Activated CD4-positive, alpha-beta T cell treated with anti-CD3 and anti-CD28 coated beads, Interleukin-2, amount 10 ng/mL, durations not matched to agents 24 days and 14 days (primary cell): ENCODE measurements at regions not wholly inside any gene's neighbourhood (a gene's known extent, or its start where the extent isn't known, plus 50 kb on each side); places are given as distances from the start of the nearest gene placed in this dataset.
"Not testable (repeated sequence)": the region's sequence is repeated elsewhere in the genome, so short reads cannot be mapped to it uniquely, and the experiment has no call there.

Source experiments
- DNase-seq: peaks from one replicate; pipeline ENCODE4 v3.0.0; 2022
- H3K27ac Mint-ChIP-seq: one replicate; pipeline ENCODE4 v1.8.0; 2022; ENCODE audit warnings: mild to moderate bottlenecking, mixed read lengths
- H3K27me3 Mint-ChIP-seq: one replicate; pipeline ENCODE4 v1.8.0; 2022; ENCODE audit warnings: mixed read lengths
- H3K36me3 Mint-ChIP-seq: one replicate; pipeline ENCODE4 v1.8.0; 2022; ENCODE audit warnings: low read depth, mild to moderate bottlenecking, mixed read lengths
- H3K4me1 Mint-ChIP-seq: one replicate; pipeline ENCODE4 v1.8.0; 2021; ENCODE audit warnings: mixed read lengths
- H3K4me3 Mint-ChIP-seq: one replicate; pipeline ENCODE4 v1.8.0; 2022; ENCODE audit warnings: mild to moderate bottlenecking, moderate library complexity, mixed read lengths
- H3K9me3 Mint-ChIP-seq: one replicate; pipeline ENCODE4 v1.8.0; 2021; ENCODE audit warnings: mixed read lengths
- intact Hi-C: fragments of 100-400 bp; cut with micrococcal nuclease; formaldehyde crosslinking; loops from one replicate; pipeline ENCODE4 v1.15.1; 2023

DNA sequence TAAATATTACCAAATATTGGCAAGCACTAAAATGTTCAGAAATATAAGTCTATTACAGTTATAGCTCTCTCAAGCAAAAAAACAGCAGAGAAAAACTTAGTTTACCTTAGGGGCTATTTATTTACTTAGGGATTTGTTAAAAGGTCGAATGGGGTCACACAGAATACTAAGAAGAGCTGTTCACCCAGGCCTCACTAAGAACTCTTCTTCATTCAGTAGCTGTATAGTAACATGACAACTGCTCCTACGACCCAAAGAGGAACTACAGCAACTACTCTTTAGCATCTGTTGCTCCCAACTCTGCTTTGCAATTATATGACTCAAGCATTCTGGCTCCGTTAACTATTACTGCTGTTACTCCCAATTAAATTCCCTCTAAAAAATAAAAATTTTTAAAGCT is 150.8 kb upstream of the C1QTNF3 start:
- H3K4me1 Mint-ChIP-seq, intact Hi-C loops: not testable (repeated sequence)

DNA sequence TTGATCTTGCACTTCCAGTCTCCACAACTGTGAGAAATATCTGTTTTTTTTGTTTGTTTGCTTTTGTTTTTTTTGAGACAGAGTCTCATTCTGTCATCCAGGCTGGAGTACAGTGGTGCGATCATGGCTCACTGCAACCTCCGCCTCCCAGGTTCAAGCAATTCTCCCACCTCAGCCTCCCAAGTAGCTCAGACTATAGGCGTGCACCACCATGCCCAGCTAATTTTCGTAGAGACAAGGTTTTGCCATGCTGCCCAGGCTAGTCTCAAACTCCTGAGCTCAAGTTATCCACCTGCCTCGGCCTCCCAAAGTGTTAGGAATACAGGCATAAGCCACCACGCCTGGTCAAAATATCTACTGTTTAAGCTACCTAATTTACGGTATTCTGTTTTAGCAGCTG is 153.1 kb upstream of the C1QTNF3 start:
- H3K9me3 Mint-ChIP-seq, intact Hi-C loops, H3K4me1 Mint-ChIP-seq, H3K36me3 Mint-ChIP-seq, H3K4me3 Mint-ChIP-seq, H3K27ac Mint-ChIP-seq, H3K27me3 Mint-ChIP-seq: not testable (repeated sequence)
- peak; percentile 59 for DNase-seq

More for the DNA sequence above, 150.8 kb upstream of the C1QTNF3 start:
- peak; percentile 59 for DNase-seq
- not testable (repeated sequence) for H3K9me3 Mint-ChIP-seq, H3K27me3 Mint-ChIP-seq, H3K36me3 Mint-ChIP-seq, H3K4me3 Mint-ChIP-seq, H3K27ac Mint-ChIP-seq

DNA sequence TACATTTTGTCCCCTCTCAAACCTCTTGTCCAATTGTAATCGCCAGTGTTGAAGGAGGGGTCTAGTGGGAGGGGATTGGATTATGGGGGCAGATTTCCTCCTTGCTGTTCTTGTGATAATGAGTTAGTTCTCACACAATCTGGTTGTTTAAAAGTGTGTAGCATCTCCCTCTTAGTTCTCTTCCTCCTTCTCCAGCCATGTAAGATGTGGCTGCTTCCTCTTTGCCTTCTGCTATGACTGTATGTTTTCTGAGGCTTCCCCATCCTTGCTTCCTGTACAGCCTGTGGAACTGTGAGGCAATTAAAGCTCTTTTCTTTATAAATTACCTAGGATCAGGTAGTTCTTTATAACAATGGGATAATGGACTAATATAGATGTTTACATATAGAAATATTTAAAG is 162.3 kb upstream of the C1QTNF3 start:
- H3K27me3 Mint-ChIP-seq, H3K4me3 Mint-ChIP-seq, H3K36me3 Mint-ChIP-seq, H3K27ac Mint-ChIP-seq, DNase-seq, H3K9me3 Mint-ChIP-seq, H3K4me1 Mint-ChIP-seq, intact Hi-C loops: not testable (repeated sequence)

DNA sequence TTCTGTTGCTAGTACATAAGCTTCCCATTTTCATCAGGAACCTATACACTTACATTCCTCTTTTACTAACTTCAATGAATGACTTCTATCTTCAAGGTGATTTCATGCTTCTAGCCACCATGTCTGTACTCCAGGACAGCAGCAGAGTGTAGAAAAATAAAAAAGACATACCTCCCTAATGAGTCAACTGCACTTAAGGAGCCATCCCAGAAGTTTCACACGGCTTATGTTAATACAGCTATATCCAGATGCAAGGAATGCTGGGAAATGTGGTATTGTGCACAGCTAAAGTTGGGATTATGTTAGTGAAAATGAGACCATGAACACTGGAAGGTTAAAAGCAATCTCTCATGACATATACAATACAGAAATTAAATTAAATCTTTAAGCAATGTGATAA is 174.4 kb upstream of the C1QTNF3 start:
- H3K36me3 Mint-ChIP-seq, intact Hi-C loops, H3K9me3 Mint-ChIP-seq, H3K4me3 Mint-ChIP-seq, DNase-seq, H3K27me3 Mint-ChIP-seq, H3K4me1 Mint-ChIP-seq, H3K27ac Mint-ChIP-seq: not testable (repeated sequence)

DNA sequence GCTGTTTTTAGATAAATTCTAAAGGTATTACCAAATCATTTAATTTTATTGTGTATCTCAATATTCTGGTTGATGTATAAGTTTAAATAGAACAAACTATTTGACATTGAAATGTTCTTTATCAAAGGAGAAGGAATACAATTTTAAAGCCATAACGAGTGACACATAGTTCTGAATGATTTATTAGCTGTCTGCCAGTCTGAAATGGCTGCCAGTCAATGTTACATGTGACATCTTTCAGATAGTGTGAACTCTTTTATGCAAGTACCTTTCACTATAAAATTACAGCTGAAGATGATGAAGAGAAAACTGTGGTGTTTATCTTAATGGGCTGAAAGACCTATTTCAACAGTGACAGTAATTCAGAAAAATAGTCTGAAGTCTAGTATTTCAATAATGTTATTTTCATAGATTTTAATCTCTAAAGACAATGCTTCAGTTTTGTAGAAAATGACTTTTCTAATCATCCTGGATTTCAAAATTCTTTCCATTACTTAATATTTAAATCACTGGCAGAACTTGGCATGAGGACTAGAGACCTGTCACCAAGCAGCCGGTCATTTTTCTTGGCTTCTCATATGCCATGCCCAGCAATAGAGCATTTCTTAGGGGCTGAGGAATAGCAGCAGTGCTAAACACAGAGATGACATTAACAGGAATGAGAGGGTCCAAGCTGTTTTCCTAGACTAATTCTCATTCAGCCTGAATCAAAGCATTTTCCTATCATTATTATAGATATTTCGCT is 178.5 kb upstream of the C1QTNF3 start:
- H3K4me3 Mint-ChIP-seq, H3K27me3 Mint-ChIP-seq, DNase-seq, intact Hi-C loops, H3K36me3 Mint-ChIP-seq, H3K4me1 Mint-ChIP-seq, H3K27ac Mint-ChIP-seq, H3K9me3 Mint-ChIP-seq: not testable (repeated sequence)

DNA sequence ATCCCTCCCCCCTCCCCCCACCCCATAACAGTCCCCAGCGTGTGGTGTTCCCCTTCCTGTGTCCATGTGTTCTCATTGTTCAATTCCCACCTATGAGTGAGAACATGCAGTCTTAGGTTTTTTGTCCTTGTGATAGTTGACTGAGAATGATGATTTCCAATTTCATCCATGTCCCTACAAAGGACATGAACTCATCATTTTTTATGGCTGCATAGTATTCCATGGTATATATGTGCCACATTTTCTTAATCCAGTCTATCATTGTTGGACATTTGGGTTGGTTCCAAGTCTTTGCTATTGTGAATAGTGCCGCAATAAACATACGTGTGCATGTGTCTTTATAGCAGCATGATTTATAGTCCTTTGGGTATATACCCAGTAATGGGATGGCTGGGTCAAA is 180.1 kb upstream of the C1QTNF3 start:
- H3K27me3 Mint-ChIP-seq, H3K27ac Mint-ChIP-seq, H3K4me3 Mint-ChIP-seq, DNase-seq, H3K4me1 Mint-ChIP-seq, H3K36me3 Mint-ChIP-seq, intact Hi-C loops, H3K9me3 Mint-ChIP-seq: not testable (repeated sequence)

DNA sequence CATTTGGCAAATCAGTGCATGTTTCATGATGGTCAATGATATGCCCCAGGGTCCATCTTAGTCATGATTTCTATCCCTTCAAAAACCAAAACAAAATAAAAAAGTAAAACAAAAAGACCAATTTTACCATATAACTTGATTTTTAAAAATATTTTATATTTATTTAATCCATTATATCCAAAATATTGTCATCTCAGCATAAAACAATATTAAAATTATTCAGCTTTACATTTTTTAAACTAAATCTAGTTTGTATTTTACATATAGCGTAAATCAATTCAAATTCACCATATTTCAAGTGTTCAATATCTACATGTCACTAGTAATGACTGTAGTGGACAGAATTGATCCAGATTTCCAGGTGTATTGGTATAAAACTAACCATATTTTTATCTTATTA is 187.4 kb upstream of the C1QTNF3 start:
- DNase-seq, H3K27me3 Mint-ChIP-seq, H3K9me3 Mint-ChIP-seq, H3K27ac Mint-ChIP-seq, H3K4me1 Mint-ChIP-seq, H3K36me3 Mint-ChIP-seq, intact Hi-C loops, H3K4me3 Mint-ChIP-seq: not testable (repeated sequence)

DNA sequence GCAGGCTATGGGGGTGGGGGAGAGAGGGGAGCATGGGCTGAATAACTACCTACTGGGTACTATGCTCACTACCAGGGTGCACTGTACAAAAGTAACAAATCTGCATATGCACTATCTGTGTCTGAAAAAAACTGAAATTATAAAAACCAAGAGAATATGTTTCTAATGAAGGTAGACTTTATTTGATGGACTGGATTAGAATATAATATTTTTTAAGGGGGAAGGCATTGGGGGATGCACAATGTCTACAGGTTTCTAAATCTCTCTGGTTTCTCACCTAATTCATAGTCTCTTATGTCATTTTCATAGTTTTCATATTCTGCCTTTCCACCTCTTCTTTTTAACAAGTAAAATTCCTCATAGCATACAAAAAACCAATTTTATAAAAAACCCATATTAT is 200.8 kb upstream of the C1QTNF3 start:
- H3K36me3 Mint-ChIP-seq, H3K9me3 Mint-ChIP-seq, DNase-seq, H3K27me3 Mint-ChIP-seq, H3K4me1 Mint-ChIP-seq, intact Hi-C loops: not testable (repeated sequence)
- H3K27ac Mint-ChIP-seq: peak overlapping the region; percentile 86
- H3K4me3 Mint-ChIP-seq: peak overlapping the region; percentile 83

DNA sequence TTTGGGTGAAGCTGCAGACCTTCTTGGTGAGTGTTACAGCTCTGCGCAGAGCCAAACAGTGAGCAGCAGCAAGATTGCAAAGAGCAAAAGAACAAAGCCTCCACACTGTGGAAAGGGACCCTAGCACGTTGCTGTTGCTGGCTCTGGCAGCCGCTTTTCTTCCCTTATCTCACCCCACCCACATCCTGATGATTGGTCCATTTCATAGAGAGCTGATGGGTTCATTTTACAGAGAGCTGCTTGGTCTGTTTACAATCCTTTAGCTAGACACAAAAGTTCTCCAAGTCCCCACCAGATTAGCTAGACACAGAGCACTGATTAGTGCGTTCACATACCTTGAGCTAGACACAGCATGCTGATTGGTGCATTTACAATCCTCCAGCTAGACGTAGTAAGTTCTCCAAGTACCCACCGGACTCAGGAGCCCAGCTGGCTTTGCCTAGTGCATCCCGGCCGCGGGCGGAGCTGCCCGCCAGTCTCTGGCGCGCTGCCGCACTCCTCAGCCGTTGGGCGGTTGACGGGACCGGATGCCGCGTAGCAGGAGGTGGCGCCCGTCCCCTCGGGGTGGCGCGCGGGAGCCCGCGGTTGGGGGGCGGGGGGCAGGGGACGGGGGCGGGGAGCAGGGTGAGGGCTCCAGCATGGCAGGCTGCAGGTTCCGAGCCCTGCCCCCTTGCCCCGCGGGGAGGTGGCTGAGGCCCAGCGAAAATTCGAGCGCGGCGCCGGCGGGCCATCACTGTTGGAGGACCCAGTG is 201.4 kb upstream of the C1QTNF3 start:
- H3K4me1 Mint-ChIP-seq, H3K27me3 Mint-ChIP-seq, intact Hi-C loops, H3K36me3 Mint-ChIP-seq, H3K9me3 Mint-ChIP-seq: not testable (repeated sequence)
- DNase-seq: peak; percentile 93
- peak overlapping the region; percentile 86 for H3K27ac Mint-ChIP-seq
- H3K4me3 Mint-ChIP-seq: peak overlapping the region; percentile 83

DNA sequence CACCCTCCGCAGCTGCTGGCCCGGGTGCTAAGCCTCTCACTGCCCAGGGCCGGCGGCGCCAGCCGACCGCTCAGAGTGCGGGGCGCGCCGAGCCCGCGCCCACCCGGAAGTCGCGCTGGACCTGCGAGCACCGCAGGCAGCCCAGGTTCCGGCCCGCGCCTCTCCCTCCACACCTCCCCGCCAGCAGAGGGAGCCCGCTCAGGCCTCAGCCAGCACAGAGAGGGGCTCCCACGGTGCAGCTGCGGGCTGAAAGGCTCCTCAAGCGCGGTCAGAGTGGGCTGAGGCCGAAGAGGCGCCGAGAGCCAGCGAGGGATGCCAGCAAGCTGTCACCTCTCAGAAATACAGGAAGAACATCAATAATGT is 202.0 kb upstream of the C1QTNF3 start:
- DNase-seq, intact Hi-C loops, H3K4me3 Mint-ChIP-seq, H3K4me1 Mint-ChIP-seq, H3K36me3 Mint-ChIP-seq, H3K9me3 Mint-ChIP-seq, H3K27me3 Mint-ChIP-seq, H3K27ac Mint-ChIP-seq: not testable (repeated sequence)

DNA sequence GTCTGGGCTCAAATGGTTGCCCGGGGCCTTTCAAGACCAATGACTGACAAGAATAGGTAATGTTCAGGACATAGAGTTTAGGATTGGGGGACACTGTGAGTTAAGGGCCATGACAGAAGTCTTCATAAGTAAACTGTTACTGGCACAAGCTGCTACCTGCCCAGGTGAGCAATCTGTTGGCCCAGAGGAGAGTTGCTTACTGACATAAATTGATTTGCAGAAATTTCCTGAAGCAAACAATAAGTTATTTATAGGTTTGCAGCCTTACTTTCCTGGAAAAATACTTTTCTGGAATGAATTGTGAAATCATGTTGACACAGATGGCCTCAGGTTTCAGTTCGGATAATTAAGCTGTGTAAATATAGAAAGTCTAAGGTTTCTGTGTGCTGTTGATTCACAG is 202.8 kb upstream of the C1QTNF3 start:
- Mint-ChIP-seq H3K4me3 (peak overlapping the region; percentile 76), H3K27ac (peak overlapping the region; percentile 78)
- intact Hi-C loops, H3K4me1 Mint-ChIP-seq, H3K9me3 Mint-ChIP-seq, H3K36me3 Mint-ChIP-seq, H3K27me3 Mint-ChIP-seq: not testable (repeated sequence)
- DNase-seq: peak; percentile 61

DNA sequence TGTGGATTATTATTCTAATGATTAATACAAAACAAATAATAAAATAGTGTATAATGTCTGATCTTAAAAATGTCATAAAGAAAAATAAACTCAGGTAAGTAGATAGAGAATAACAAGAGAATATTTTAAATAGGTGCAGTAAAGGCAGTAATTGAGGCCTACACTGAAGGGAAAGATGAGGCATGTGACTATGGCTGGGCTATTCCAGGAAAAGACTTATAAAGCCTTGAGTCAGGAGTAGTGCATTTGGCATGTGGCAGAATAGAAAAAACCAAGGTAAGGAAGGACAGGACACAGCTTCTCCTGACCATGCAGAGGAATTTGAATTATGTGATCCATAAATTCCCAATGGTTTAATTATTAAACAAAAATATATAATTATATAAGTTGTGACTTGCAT is 215.6 kb upstream of the C1QTNF3 start:
- DNase-seq, H3K27ac Mint-ChIP-seq, H3K9me3 Mint-ChIP-seq, H3K4me3 Mint-ChIP-seq, H3K4me1 Mint-ChIP-seq, H3K36me3 Mint-ChIP-seq, intact Hi-C loops, H3K27me3 Mint-ChIP-seq: not testable (repeated sequence)

DNA sequence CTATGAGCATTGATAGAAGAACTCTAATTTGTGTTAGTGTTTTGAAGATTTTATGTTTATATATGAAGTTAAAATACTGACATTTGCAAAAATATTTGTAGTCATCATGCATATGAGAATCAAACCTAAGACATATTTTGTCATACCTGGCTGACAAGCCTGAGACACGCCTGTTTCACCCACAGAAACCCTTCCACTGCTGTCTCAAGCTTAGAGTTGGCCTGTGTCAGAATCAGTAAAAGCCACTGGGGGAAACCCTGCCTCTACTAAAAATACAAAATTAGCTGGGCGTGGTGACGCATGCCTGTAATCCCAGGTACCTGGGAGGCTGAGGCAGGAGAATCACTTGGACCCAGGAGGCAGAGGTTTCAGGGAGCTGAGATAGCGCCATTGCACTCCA is 218.0 kb upstream of the C1QTNF3 start:
- H3K36me3 Mint-ChIP-seq, H3K27ac Mint-ChIP-seq, H3K4me3 Mint-ChIP-seq, intact Hi-C loops, H3K9me3 Mint-ChIP-seq, DNase-seq, H3K4me1 Mint-ChIP-seq, H3K27me3 Mint-ChIP-seq: not testable (repeated sequence)

DNA sequence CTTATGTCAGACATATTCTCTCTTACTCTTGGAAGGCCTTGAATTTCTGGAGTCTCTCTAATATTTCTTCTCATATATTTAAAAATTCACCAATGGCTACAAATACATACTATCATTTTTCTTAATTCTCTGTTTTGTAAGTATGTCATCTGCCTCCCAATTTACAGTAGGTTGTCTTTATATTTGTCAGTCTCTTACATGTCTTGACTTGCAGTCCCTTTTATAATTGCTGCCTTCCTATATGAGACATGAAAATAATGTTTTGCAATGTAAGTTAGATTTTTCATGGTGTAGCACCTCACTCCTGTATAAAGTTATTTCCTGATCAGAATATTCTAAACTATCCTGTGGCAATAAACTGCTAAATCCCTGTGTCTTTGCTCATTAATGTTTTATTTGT is 223.1 kb upstream of the C1QTNF3 start:
- H3K4me1 Mint-ChIP-seq, H3K27me3 Mint-ChIP-seq, intact Hi-C loops, H3K36me3 Mint-ChIP-seq, H3K9me3 Mint-ChIP-seq, H3K27ac Mint-ChIP-seq, DNase-seq, H3K4me3 Mint-ChIP-seq: not testable (repeated sequence)

DNA sequence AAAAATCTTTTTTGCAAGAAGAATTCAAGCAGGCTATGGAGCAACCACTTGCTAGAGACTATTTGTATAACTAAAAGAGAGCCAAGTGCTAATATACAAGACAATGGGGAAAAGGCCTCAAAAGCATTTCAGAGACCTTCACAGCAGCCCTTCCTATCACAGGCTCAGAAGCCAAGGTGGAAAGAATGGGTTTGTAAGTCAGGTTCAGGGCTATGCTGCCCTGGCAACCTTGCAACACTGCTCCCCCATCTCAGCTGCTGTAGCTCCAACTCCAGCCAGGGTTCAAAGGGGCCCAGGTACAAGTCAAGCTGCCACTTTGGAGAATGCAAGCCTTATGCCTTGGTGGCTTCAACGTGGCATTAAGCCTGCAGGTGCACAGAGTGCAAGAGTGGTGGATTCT is 253.7 kb upstream of the C1QTNF3 start:
- H3K4me1 Mint-ChIP-seq, intact Hi-C loops, H3K9me3 Mint-ChIP-seq, H3K4me3 Mint-ChIP-seq, H3K36me3 Mint-ChIP-seq, H3K27me3 Mint-ChIP-seq, H3K27ac Mint-ChIP-seq, DNase-seq: not testable (repeated sequence)
